CD14-positive monocyte (primary cell): ENCODE measurements at regions not wholly inside any gene's neighbourhood (a gene's known extent, or its start where the extent isn't known, plus 50 kb on each side); places are given as distances from the start of the nearest gene placed in this dataset.
"Not testable (repeated sequence)": the region's sequence is repeated elsewhere in the genome, so short reads cannot be mapped to it uniquely, and the experiment has no call there.

Source experiments
- DNase-seq, 3 donors: peaks; one replicate each; pipeline ENCODE4 v3.0.0-alpha.2; 2011 to 2022
- H2AFZ ChIP-seq: 2 replicates; pipeline ENCODE4 v1.6.0; 2012; ENCODE audit warnings: mild to moderate bottlenecking, low read depth, low read length, inconsistent platforms; ENCODE audit not compliant: insufficient read depth, poor library complexity, severe bottlenecking
- H3K27ac ChIP-seq, 2 donors: 1 replicate in 1 of 2; 2 replicates in 1 of 2; pipeline ENCODE4 v1.5.1; 2012 to 2013; ENCODE audit warnings: low read length in 2 of 2, control low read depth in 1 of 2, inconsistent platforms in 1 of 2, low read depth in 1 of 2, mild to moderate bottlenecking in 1 of 2
- H3K27me3 ChIP-seq, 2 donors: one replicate each; pipeline versions ENCODE4 v1.6.0 to v1.6.1; 2011 to 2013; ENCODE audit warnings: low read length in 2 of 2; ENCODE audit not compliant: control insufficient read depth in 2 of 2, insufficient read depth in 2 of 2
- H3K36me3 ChIP-seq, 2 donors: replicated peaks in 1 of 2; 1 replicate in 1 of 2; 2 replicates in 1 of 2; pipeline versions ENCODE4 v1.5.1 to v1.6.1; 2012 to 2013; ENCODE audit warnings: low read length in 2 of 2, control low read depth in 1 of 2, inconsistent platforms in 1 of 2, mild to moderate bottlenecking in 1 of 2; ENCODE audit not compliant: insufficient read depth in 2 of 2, control insufficient read depth in 1 of 2
- H3K4me1 ChIP-seq, 2 donors: 1 replicate in 1 of 2; 2 replicates in 1 of 2; pipeline versions ENCODE4 v1.5.1 to v1.6.1; 2012 to 2013; ENCODE audit warnings: low read length in 2 of 2, control low read depth in 1 of 2, inconsistent platforms in 1 of 2, mild to moderate bottlenecking in 1 of 2, moderate library complexity in 1 of 2; ENCODE audit not compliant: insufficient read depth in 2 of 2, control insufficient read depth in 1 of 2
- H3K4me2 ChIP-seq: replicated peaks from 2 replicates; pipeline ENCODE3; 2012; ENCODE audit warnings: low read length, moderate library complexity, mild to moderate bottlenecking; ENCODE audit not compliant: poor library complexity, severe bottlenecking; ENCODE audit errors: extremely low read depth
- H3K4me3 ChIP-seq, 3 experiments: fragments of 200-600 bp in 1 of 3; sonication (generic) in 1 of 3; replicated peaks in 1 of 3; 1 replicate in 2 of 3; 2 replicates in 1 of 3; pipeline ENCODE4 v1.5.1; 2011 to 2013; ENCODE audit warnings: low read length in 3 of 3, mild to moderate bottlenecking in 3 of 3, control low read depth in 2 of 3, low read depth in 2 of 3, inconsistent platforms in 1 of 3, moderate library complexity in 1 of 3
- H3K79me2 ChIP-seq: 2 replicates; pipeline ENCODE4 v1.6.0; 2012; ENCODE audit warnings: mild to moderate bottlenecking, control low read depth, inconsistent platforms, low read length, moderate library complexity; ENCODE audit not compliant: insufficient read depth
- H3K9ac ChIP-seq: 2 replicates; pipeline ENCODE4 v1.6.0; 2017; ENCODE audit warnings: low read length, mild to moderate bottlenecking; ENCODE audit not compliant: insufficient read depth, poor library complexity, severe bottlenecking
- H3K9me3 ChIP-seq, 2 donors: replicated peaks in 1 of 2; 1 replicate in 1 of 2; 2 replicates in 1 of 2; pipeline versions ENCODE4 v1.5.1 to v1.6.1; 2012 to 2013; ENCODE audit warnings: low read length in 2 of 2, control low read depth in 1 of 2; ENCODE audit not compliant: control insufficient read depth in 1 of 2, insufficient read depth in 1 of 2
- H4K20me1 ChIP-seq: 2 replicates; pipeline ENCODE4 v1.6.0; 2012; ENCODE audit warnings: mild to moderate bottlenecking, low read length, control low read depth, moderate library complexity; ENCODE audit not compliant: insufficient read depth
- H3K27ac Mint-ChIP-seq, 7 donors: one replicate each; pipeline ENCODE4 v1.8.0; 2020; ENCODE audit warnings: mild to moderate bottlenecking in 7 of 7, mixed read lengths in 7 of 7, moderate library complexity in 6 of 7, inconsistent platforms in 2 of 7
- H3K27me3 Mint-ChIP-seq, 3 donors: one replicate each; pipeline ENCODE4 v1.8.0; 2021 to 2022; ENCODE audit warnings: low read depth in 3 of 3, mild to moderate bottlenecking in 3 of 3, mixed read lengths in 3 of 3, moderate library complexity in 3 of 3, inconsistent platforms in 1 of 3
- H3K36me3 Mint-ChIP-seq, 2 donors: one replicate each; pipeline ENCODE4 v1.8.0; 2020; ENCODE audit warnings: mixed read lengths in 2 of 2, inconsistent platforms in 1 of 2, mild to moderate bottlenecking in 1 of 2
- H3K4me1 Mint-ChIP-seq: one replicate; pipeline ENCODE4 v1.8.0; 2020; ENCODE audit warnings: mild to moderate bottlenecking, mixed read lengths
- H3K4me3 Mint-ChIP-seq, 2 donors: one replicate each; pipeline ENCODE4 v1.8.0; 2020; ENCODE audit warnings: mild to moderate bottlenecking in 2 of 2, mixed read lengths in 2 of 2, moderate library complexity in 1 of 2
- H3K9me3 Mint-ChIP-seq, 7 donors: one replicate each; pipeline ENCODE4 v1.8.0; 2020 to 2022; ENCODE audit warnings: mixed read lengths in 7 of 7, mild to moderate bottlenecking in 6 of 7, moderate library complexity in 6 of 7, inconsistent platforms in 2 of 7
- WGBS: methylation state at CpG from one replicate; pipeline ENCODE4 v1.1.5; 2013; ENCODE audit warnings: missing lambda C conversion rate; ENCODE audit not compliant: insufficient coverage; 5-methylcytosine and 5-hydroxymethylcytosine counted together
- intact Hi-C, 2 donors: fragments of 100-400 bp; cut with micrococcal nuclease; formaldehyde crosslinking; loops; one replicate each; pipeline versions ENCODE4 v1.15.0 to v1.15.1; 2023

- H3K36me3 Mint-ChIP-seq, H3K4me2 ChIP-seq, H3K27me3 Mint-ChIP-seq, H3K4me1 Mint-ChIP-seq, intact Hi-C loops, H3K4me3 Mint-ChIP-seq, H2AFZ ChIP-seq, H3K36me3 ChIP-seq, H3K9me3 Mint-ChIP-seq, H3K27ac ChIP-seq, H3K9ac ChIP-seq, H3K9me3 ChIP-seq, H3K4me3 ChIP-seq, H3K27ac Mint-ChIP-seq, H3K4me1 ChIP-seq, H3K79me2 ChIP-seq, H4K20me1 ChIP-seq, DNase-seq, H3K27me3 ChIP-seq: not testable (repeated sequence)
- no CpG with 5 or more reads among the region's 14 CpGs for WGBS
These were observed 139.8 kb downstream of the GOLGA6L22 start for GRCh38 chr15:22598552-22598951.

- H3K27me3 Mint-ChIP-seq, H4K20me1 ChIP-seq, H3K4me3 Mint-ChIP-seq, H3K27ac Mint-ChIP-seq, intact Hi-C loops, H2AFZ ChIP-seq, H3K4me1 ChIP-seq, H3K9me3 ChIP-seq, H3K4me3 ChIP-seq, H3K27ac ChIP-seq, H3K4me2 ChIP-seq, H3K27me3 ChIP-seq, H3K9me3 Mint-ChIP-seq, DNase-seq, H3K36me3 Mint-ChIP-seq, H3K36me3 ChIP-seq, H3K79me2 ChIP-seq, H3K4me1 Mint-ChIP-seq, H3K9ac ChIP-seq: not testable (repeated sequence)
- 92% methylated on average over 10 of the region's 30 CpGs for WGBS
These were observed 141.0 kb downstream of the GOLGA6L22 start for GRCh38 chr15:22599526-22600320.

- H2AFZ ChIP-seq, H3K36me3 Mint-ChIP-seq, H3K27me3 Mint-ChIP-seq, H3K4me3 ChIP-seq, H3K4me1 ChIP-seq, H3K27me3 ChIP-seq, H3K9me3 Mint-ChIP-seq, intact Hi-C loops, H3K4me2 ChIP-seq, DNase-seq, H3K4me3 Mint-ChIP-seq, H3K27ac ChIP-seq, H3K9me3 ChIP-seq, H4K20me1 ChIP-seq, H3K4me1 Mint-ChIP-seq, H3K79me2 ChIP-seq, H3K36me3 ChIP-seq, H3K27ac Mint-ChIP-seq, H3K9ac ChIP-seq: not testable (repeated sequence)
- no CpG with 5 or more reads among the region's 9 CpGs for WGBS
These were observed 158.3 kb downstream of the GOLGA6L22 start for GRCh38 chr15:22616976-22617375.

DNA sequence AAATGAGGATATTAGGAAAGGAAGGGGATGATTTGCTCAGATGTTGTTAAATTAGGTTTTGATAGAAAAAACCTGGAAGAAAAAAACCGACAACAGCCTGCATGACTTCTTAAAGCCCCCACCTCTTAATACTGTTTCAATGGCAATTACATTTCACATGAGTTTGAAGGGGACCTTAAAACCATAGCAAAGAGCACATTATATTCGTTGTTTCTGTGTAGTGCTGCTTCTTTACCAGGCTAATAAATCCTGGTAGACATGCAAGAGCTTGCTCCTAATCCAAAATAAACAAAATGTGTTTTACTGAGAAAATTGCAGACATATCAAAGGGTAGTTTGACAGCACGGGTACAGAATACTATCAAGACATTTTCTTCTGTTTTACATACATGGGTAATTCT is 154.7 kb upstream of the NIPA1 start:
- H3K27me3 ChIP-seq, H3K4me2 ChIP-seq, H3K79me2 ChIP-seq, H3K4me1 ChIP-seq, H3K4me1 Mint-ChIP-seq, H3K36me3 ChIP-seq, H3K27ac Mint-ChIP-seq, H3K27ac ChIP-seq, H4K20me1 ChIP-seq, DNase-seq, H2AFZ ChIP-seq, H3K9ac ChIP-seq, H3K27me3 Mint-ChIP-seq, H3K4me3 ChIP-seq, H3K9me3 ChIP-seq, H3K9me3 Mint-ChIP-seq, intact Hi-C loops, H3K36me3 Mint-ChIP-seq, H3K4me3 Mint-ChIP-seq: not testable (repeated sequence)
- no CpG with 5 or more reads among the region's 3 CpGs for WGBS
